Activated CD4-positive, alpha-beta T cell treated with anti-CD3 and anti-CD28 coated beads, Interleukin-2, amount 50 U/mL, for 24 hours (primary cell): ENCODE measurements at regions not wholly inside any gene's neighbourhood (a gene's known extent, or its start where the extent isn't known, plus 50 kb on each side); places are given as distances from the start of the nearest gene placed in this dataset.
A peak's percentile ranks its signal among the peaks of the same experiment; 100 is the strongest.

Source experiments
- DNase-seq, 2 donors: peaks; one replicate each; pipeline ENCODE4 v3.0.0-alpha.2; 2020; ENCODE audit warnings: low read depth in 1 of 2, low spot score in 1 of 2

- no peak for DNase-seq
These were observed 138.3 kb downstream of the TOMM20 start for GRCh38 chr1:234990328-234990675.

GRCh38 chr1:234989479-234990327 lies 138.9 kb downstream of the TOMM20 start:
- no peak for DNase-seq

GRCh38 chr1:234989019-234989418 lies 139.6 kb downstream of the TOMM20 start:
- no peak for DNase-seq

- DNase-seq: no peak
These were observed 140.1 kb downstream of the TOMM20 start for GRCh38 chr1:234988536-234988935.

- no peak for DNase-seq
These were observed 140.5 kb downstream of the TOMM20 start for GRCh38 chr1:234988155-234988517.

GRCh38 chr1:234987415-234988154 lies 141.1 kb downstream of the TOMM20 start:
- DNase-seq: no peak

GRCh38 chr1:234986750-234987414 lies 141.8 kb downstream of the TOMM20 start:
- no peak for DNase-seq

GRCh38 chr1:234985516-234986294 lies 142.9 kb downstream of the TOMM20 start:
- DNase-seq: no peak

- DNase-seq: no peak
These were observed 143.6 kb downstream of the TOMM20 start for GRCh38 chr1:234985007-234985370.

GRCh38 chr1:234983564-234984238 lies 144.9 kb downstream of the TOMM20 start:
- no peak for DNase-seq

GRCh38 chr1:234981758-234982157 lies 146.9 kb downstream of the TOMM20 start:
- DNase-seq: no peak

- DNase-seq: peak; percentile 46 to 77
These were observed 147.8 kb downstream of the TOMM20 start for GRCh38 chr1:234980645-234981396.

- DNase-seq: no peak
These were observed 148.4 kb downstream of the TOMM20 start for GRCh38 chr1:234980291-234980644.

GRCh38 chr1:234979296-234980279 lies 149.0 kb downstream of the TOMM20 start:
- DNase-seq: no peak

GRCh38 chr1:234978397-234979295 lies 150.0 kb downstream of the TOMM20 start:
- no peak for DNase-seq

- DNase-seq: no peak
These were observed 150.7 kb downstream of the TOMM20 start for GRCh38 chr1:234977875-234978396.

GRCh38 chr1:234976861-234977680 lies 151.6 kb downstream of the TOMM20 start:
- DNase-seq: no peak
